Right lobe of liver (tissue), 6 donors: ENCODE measurements at regions not wholly inside any gene's neighbourhood (a gene's known extent, or its start where the extent isn't known, plus 50 kb on each side); places are given as distances from the start of the nearest gene placed in this dataset.
A peak's percentile ranks its signal among the peaks of the same experiment; 100 is the strongest.

Experiments
- ATAC-seq, 4 donors: fragments of 200-7000 bp; cut with Tn5 transposase; one replicate each; pipeline ENCODE4 v1.9.1; 2020; ENCODE audit warnings: mild to moderate bottlenecking in 4 of 4, moderate library complexity in 4 of 4
- DNase-seq, 3 donors: peaks; one replicate each; pipeline ENCODE4 v3.0.0-alpha.2; 2020
- H3K27ac ChIP-seq, 3 donors: fragments of 200-600 bp; one replicate each; pipeline ENCODE4 v1.8.0; 2022
- H3K27me3 ChIP-seq, 2 donors: fragments of 200-600 bp; one replicate each; pipeline ENCODE4 v1.8.0; 2022
- H3K36me3 ChIP-seq, 4 donors: fragments of 200-600 bp; sonication (generic) in 1 of 4; one replicate each; pipeline versions ENCODE4 v1.5.1 to v1.8.0; 2017 to 2022; ENCODE audit warnings: control low read depth in 1 of 4
- H3K4me1 ChIP-seq, 4 donors: fragments of 200-600 bp; sonication (generic) in 1 of 4; one replicate each; pipeline versions ENCODE4 v1.5.1 to v1.8.0; 2017 to 2022; ENCODE audit warnings: control low read depth in 1 of 4
- H3K4me3 ChIP-seq, 3 donors: fragments of 200-600 bp; one replicate each; pipeline ENCODE4 v1.8.0; 2022
- H3K9me3 ChIP-seq, 4 donors: fragments of 200-600 bp; sonication (generic) in 1 of 4; one replicate each; pipeline versions ENCODE4 v1.5.1 to v1.8.0; 2017 to 2022; ENCODE audit warnings: control low read depth in 1 of 4
- CTCF ChIP-seq, 4 donors: fragments of 200-600 bp in 3 of 4; fragments of 450-650 bp in 1 of 4; IDR thresholded peaks; one replicate each; pipeline versions ENCODE4 v1.5.1 to v1.8.0; 2016 to 2022; ENCODE audit warnings: antibody characterized with exemption in 4 of 4, mild to moderate bottlenecking in 2 of 4
- POLR2A ChIP-seq: fragments of 450-650 bp; IDR thresholded peaks from one replicate; pipeline ENCODE4 v1.6.1; 2017; ENCODE audit warnings: antibody characterized with exemption, mild to moderate bottlenecking
- WGBS: methylation state at CpG from one replicate; pipeline ENCODE4 v1.1.6; 2018; ENCODE audit warnings: low coverage, low lambda C conversion rate; ENCODE audit not compliant: insufficient coverage; ENCODE audit errors: missing lambda C conversion rate; 5-methylcytosine and 5-hydroxymethylcytosine counted together
- intact Hi-C, 2 donors: fragments of 100-400 bp; cut with DNase I; formaldehyde crosslinking; loops; one replicate each; pipeline versions ENCODE4 v1.11.2 to v1.14.1; 2022
- donor health status: DM: no; HTN: yes; CAD: no.
- donor health status: DM: no; HTN: no; CAD: no.
- donor health status: DM: no; HTN: no; CAD: no.
- donor health status: DM: no; HTN: yes; CAD: no.
- donor health status: DM: no; HTN: yes; CAD: no.

- Histone ChIP-seq H3K4me1 (no peaks in the 10 kb centered on the region), H3K36me3 (no peaks in the 10 kb centered on the region), H3K27me3 (no peaks in the 10 kb centered on the region), H3K4me3 (no peak overlapping the region), H3K27ac (no peak overlapping the region), H3K9me3 (no peaks in the 10 kb centered on the region)
- no peak for TF ChIP-seq CTCF (IDR thresholded peaks at IDR 0.05)
- TF ChIP-seq POLR2A, result no peak
- WGBS, result 16% methylated on average over 3 of the region's 9 CpGs
- intact Hi-C loops, result no loop called here
- ATAC-seq (no peak), DNase-seq (peak in 1 of 3 donors; percentile 34)
Measured at GRCh38 chr1:30328401-30329262, 394.8 kb downstream of the MATN1 start.

- Histone ChIP-seq H3K27ac (no peak overlapping the region), H3K9me3 (no peaks in the 10 kb centered on the region), H3K4me1 (no peaks in the 10 kb centered on the region), H3K36me3 (no peaks in the 10 kb centered on the region), H3K27me3 (no peaks in the 10 kb centered on the region), H3K4me3 (no peak overlapping the region)
- ATAC-seq (no peak), DNase-seq (no peak)
- WGBS, result no CpG with 5 or more reads among the region's 2 CpGs
- intact Hi-C loops, result no loop called here
- TF ChIP-seq CTCF (IDR thresholded peaks at IDR 0.05) (no peak), POLR2A (no peak)
Measured at GRCh38 chr1:30328100-30328370, 395.4 kb downstream of the MATN1 start.

GRCh38 chr1:30327370-30328099, 395.9 kb downstream of the MATN1 start:
- no peak for DNase-seq
- intact Hi-C loops, result no loop called here
- 56% methylated on average over 8 of the region's 13 CpGs for WGBS

GRCh38 chr1:30325999-30326398, 397.4 kb downstream of the MATN1 start:
- intact Hi-C loops, result no loop called here

More at GRCh38 chr1:30327370-30328099, 395.9 kb downstream of the MATN1 start:
- Histone ChIP-seq H3K27me3 (no peaks in the 10 kb centered on the region), H3K9me3 (no peaks in the 10 kb centered on the region), H3K4me3 (no peak overlapping the region), H3K4me1 (no peaks in the 10 kb centered on the region), H3K27ac (no peak overlapping the region), H3K36me3 (no peaks in the 10 kb centered on the region)
- no peak for ATAC-seq
- TF ChIP-seq CTCF (IDR thresholded peaks at IDR 0.05) (no peak), POLR2A (no peak)

More at GRCh38 chr1:30325999-30326398, 397.4 kb downstream of the MATN1 start:
- Histone ChIP-seq H3K9me3 (no peaks in the 10 kb centered on the region), H3K27me3 (no peaks in the 10 kb centered on the region), H3K36me3 (no peaks in the 10 kb centered on the region), H3K4me1 (no peaks in the 10 kb centered on the region), H3K27ac (no peak overlapping the region), H3K4me3 (no peak overlapping the region)
- TF ChIP-seq POLR2A (no peak), CTCF (IDR thresholded peaks at IDR 0.05) (no peak)
- ATAC-seq (no peak), DNase-seq (no peak)
- WGBS, result 43% methylated on average over 3 of the region's 6 CpGs
